Loucy (cell line): ENCODE measurements at regions not wholly inside any gene's neighbourhood (a gene's known extent, or its start where the extent isn't known, plus 50 kb on each side); places are given as distances from the start of the nearest gene placed in this dataset.

Experiments
- CTCF ChIP-seq: fragments of 200-600 bp; sonication (generic); conservative IDR thresholded peaks from 2 replicates; pipeline ENCODE4 v1.5.1; 2014; ENCODE audit warnings: mild to moderate bottlenecking, antibody characterized with exemption, low read length
- EZH2phosphoT487 ChIP-seq: fragments of 200-600 bp; IDR thresholded peaks from 2 replicates; pipeline ENCODE4 v1.6.1; 2018; ENCODE audit warnings: antibody characterized with exemption, mild to moderate bottlenecking, moderate library complexity, borderline replicate concordance

GRCh38 chr14:53879747-53880146 is 76.9 kb downstream of the BMP4 start:
- TF ChIP-seq CTCF (no peak), EZH2phosphoT487 (no peak)
